NT2/D1 (cell line): ENCODE measurements at regions not wholly inside any gene's neighbourhood (a gene's known extent, or its start where the extent isn't known, plus 50 kb on each side); places are given as distances from the start of the nearest gene placed in this dataset.

Experiments used
- DNase-seq: peaks from one replicate; pipeline ENCODE4 v3.0.0-alpha.2; 2011; ENCODE audit warnings: low read depth, low spot score
- H3K27me3 ChIP-seq: 2 replicates; pipeline ENCODE4 v1.6.0; 2011; ENCODE audit warnings: mild to moderate bottlenecking; ENCODE audit not compliant: insufficient read length, insufficient read depth
- H3K36me3 ChIP-seq: 2 replicates; pipeline ENCODE4 v1.6.1; 2011; ENCODE audit warnings: mild to moderate bottlenecking, low read length, mixed read lengths; ENCODE audit not compliant: insufficient read depth, insufficient read length
- H3K4me1 ChIP-seq: 2 replicates; pipeline ENCODE4 v1.5.1; 2011; ENCODE audit not compliant: insufficient read depth, insufficient read length
- H3K4me3 ChIP-seq: 2 replicates; pipeline ENCODE4 v1.5.1; 2011; ENCODE audit warnings: low read depth; ENCODE audit not compliant: insufficient read length
- H3K9ac ChIP-seq: 2 replicates; pipeline ENCODE4 v1.6.0; 2011; ENCODE audit warnings: low read depth; ENCODE audit not compliant: insufficient read length
- H3K9me3 ChIP-seq: 2 replicates; pipeline ENCODE4 v1.5.1; 2011; ENCODE audit warnings: mild to moderate bottlenecking, low read length; ENCODE audit not compliant: insufficient read depth
- SUZ12 ChIP-seq: IDR thresholded peaks from 2 replicates; pipeline ENCODE4 v1.6.1; 2011; ENCODE audit not compliant: insufficient read length, insufficient read depth; ENCODE audit errors: extremely low read depth
- YY1 ChIP-seq: IDR thresholded peaks from 2 replicates; pipeline ENCODE4 v1.6.1; 2011; ENCODE audit not compliant: insufficient read length, insufficient read depth
- ZNF274 ChIP-seq: IDR thresholded peaks from 2 replicates; pipeline ENCODE4 v1.6.1; 2011; ENCODE audit warnings: mild to moderate bottlenecking, low read depth, low read length

DNA sequence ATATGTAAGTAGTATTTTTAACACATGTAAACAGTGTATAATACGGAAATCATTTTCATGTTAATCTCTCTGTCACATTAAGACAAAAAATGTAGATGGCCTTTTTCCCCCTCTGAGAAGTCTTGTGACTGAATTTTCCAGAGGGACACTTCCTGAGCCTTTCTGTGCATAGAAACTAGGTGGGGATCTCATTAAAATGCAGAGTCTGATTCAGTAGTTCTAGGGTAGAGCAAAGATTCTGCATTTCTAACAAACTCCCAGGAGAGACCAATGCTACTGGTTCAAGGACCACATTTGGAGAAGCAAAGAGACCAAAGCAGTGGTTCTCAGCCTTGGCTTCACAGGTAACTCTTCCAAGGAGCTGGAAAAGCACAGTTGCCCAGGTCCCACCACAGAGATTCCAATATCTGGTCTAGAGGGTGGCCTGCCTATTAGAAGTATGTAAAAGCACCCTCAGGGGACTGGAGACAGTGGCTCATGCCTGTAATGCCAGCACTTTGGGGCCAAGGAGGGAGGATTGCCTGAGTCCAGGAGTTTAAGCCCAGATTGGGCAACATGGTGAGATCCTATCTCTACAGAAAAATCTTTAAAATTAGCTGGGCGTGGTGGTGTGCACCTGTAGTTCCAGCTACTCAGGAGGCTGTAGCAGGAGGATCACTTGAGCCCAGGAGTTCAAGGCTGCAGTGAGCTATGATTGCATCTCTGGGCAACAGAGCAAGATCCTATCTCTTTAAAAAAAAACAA is 378.5 kb downstream of the KIF16B start:
- TF ChIP-seq SUZ12 (no peak), YY1 (no peak)
- H3K36me3 ChIP-seq = no peaks in the 10 kb centered on the region
- DNase-seq = no peak
- no peak overlapping the region for H3K9ac ChIP-seq
- H3K9me3 ChIP-seq = no peaks in the 10 kb centered on the region
- H3K4me1 ChIP-seq = no peaks in the 10 kb centered on the region
- H3K4me3 ChIP-seq = no peak overlapping the region
- H3K27me3 ChIP-seq = no peaks in the 10 kb centered on the region

DNA sequence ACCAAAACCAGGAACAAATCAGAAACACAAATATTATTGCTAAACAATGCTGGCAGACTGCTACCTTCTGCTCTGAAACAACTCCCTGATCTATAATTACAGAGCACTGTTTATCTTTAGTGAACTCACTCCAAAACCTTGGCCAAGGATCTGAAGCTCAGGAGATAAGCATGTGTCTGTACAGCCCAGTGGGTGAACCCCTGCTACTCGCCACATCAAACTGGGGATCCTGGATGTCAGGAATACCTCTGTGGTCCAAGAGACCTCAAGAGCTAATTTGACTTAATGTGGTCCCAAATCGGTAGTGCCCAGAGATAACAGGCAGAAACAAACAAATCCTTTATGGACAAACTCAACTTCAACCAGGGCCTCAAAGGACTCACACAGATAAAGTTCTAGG is 381.8 kb downstream of the KIF16B start:
- TF ChIP-seq SUZ12 = no peak
- TF ChIP-seq YY1 = no peak
- no peak for TF ChIP-seq ZNF274
- Histone ChIP-seq H3K9me3 (no peaks in the 10 kb centered on the region), H3K4me1 (no peaks in the 10 kb centered on the region), H3K4me3 (no peak overlapping the region), H3K9ac (no peak overlapping the region), H3K27me3 (no peaks in the 10 kb centered on the region), H3K36me3 (no peaks in the 10 kb centered on the region)
- no peak for DNase-seq

DNA sequence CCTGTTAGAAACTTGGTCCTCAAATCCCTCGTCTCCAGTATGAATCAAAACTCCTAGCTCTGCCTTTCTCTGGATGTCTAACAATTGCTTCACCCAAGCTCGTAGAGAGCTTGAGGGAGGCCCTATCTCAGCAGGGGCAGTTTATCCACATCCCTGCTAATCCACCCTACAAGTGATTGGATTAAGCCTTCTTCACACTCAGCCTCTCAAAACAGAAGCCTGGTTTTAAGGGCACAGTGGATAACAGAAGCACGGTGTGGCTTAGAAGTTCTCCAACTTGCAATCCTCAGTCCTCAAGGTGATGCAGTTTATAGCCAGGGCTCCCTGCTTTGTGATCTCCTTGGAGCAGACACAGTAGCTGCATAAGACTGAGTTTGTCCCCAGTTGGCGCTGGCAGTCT is 383.9 kb downstream of the KIF16B start:
- Histone ChIP-seq H3K9ac (no peak overlapping the region), H3K4me1 (no peaks in the 10 kb centered on the region), H3K9me3 (no peaks in the 10 kb centered on the region), H3K4me3 (no peak overlapping the region), H3K36me3 (no peaks in the 10 kb centered on the region), H3K27me3 (no peaks in the 10 kb centered on the region)
- no peak for TF ChIP-seq SUZ12
- no peak for TF ChIP-seq ZNF274
- no peak for TF ChIP-seq YY1
- no peak for DNase-seq

DNA sequence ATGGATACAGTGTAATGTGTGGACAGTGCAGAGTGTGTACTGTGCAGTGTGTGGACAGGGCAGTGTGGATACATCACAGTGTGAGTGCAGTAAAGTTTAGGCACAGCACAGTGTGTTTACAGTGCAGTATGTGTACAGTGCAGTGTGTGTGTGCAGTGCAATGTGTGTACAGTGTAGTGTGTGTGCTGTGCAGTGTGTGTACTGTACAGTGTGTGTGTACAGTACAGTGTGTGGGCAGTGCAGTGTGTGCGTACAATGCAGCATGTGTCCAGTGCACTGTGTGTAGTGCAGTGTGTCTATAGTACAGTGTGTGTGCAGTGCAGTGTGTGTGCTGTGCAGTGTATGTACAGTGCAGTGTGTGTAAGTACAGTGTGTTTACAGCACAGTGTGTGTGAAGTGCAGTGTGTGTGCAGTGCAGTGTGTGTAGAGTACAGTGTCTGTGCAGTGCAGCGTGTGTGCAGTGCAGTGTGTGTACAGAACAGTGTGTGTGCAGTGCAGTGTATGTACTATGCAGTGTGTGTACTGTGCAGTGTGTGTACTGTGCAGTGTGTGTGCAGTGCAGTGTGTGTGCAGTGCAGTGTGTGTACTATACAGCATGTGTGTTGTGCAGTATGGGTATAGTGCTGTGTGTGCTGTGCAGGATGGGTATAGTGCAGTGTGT is 385.2 kb downstream of the KIF16B start:
- no peak for DNase-seq
- Histone ChIP-seq H3K36me3 (no peaks in the 10 kb centered on the region), H3K4me1 (no peaks in the 10 kb centered on the region), H3K9ac (no peak overlapping the region), H3K27me3 (no peaks in the 10 kb centered on the region), H3K9me3 (no peaks in the 10 kb centered on the region), H3K4me3 (no peak overlapping the region)
- TF ChIP-seq ZNF274 = no peak
- TF ChIP-seq YY1 = no peak
- TF ChIP-seq SUZ12 = no peak

DNA sequence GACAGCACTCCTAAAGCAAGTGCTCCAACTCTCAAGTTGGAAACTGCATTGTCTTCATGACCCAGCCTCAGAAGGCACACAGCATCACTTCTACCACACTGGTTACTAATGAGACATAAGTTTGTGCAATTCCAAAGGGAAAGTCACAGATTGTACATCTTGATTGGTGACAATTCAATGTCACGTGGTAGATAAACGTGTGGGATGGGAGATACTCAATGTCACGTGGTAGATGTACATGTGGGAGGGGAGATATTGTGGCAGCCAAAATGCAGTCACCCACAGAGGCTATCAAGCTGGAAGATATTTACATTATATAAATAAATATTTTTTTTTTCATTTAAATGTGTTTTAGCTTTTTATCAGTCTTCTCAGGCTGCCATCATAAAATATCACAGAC is 393.3 kb downstream of the KIF16B start:
- no peak for TF ChIP-seq ZNF274
- TF ChIP-seq SUZ12 = no peak
- no peak for TF ChIP-seq YY1
- no peaks in the 10 kb centered on the region for H3K4me1 ChIP-seq
- no peaks in the 10 kb centered on the region for H3K36me3 ChIP-seq
- H3K9me3 ChIP-seq = no peaks in the 10 kb centered on the region
- no peaks in the 10 kb centered on the region for H3K27me3 ChIP-seq
- H3K4me3 ChIP-seq = no peak overlapping the region
- H3K9ac ChIP-seq = no peak overlapping the region
- no peak for DNase-seq

DNA sequence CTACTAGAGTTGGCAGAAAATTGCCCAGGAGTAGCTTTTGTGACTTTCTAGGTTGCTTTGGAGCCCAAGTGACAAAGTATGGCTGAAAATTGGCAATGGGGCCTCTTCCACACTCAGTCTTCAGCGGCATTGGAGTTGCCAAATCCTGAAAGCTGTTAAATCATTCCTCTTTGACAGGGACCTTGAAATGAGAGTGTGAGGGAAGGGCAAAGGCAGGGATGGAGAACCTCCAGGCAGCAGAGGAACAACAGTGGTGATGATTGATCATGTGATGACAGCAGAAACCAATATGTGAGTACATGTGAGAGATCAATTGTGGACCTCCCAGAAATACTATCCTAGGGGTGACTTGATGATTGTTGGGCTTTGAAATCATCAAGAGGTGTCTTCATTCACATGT is 393.9 kb downstream of the KIF16B start:
- H3K9me3 ChIP-seq = no peaks in the 10 kb centered on the region
- no peak for TF ChIP-seq SUZ12
- no peak for TF ChIP-seq YY1
- no peak for TF ChIP-seq ZNF274
- H3K36me3 ChIP-seq = no peaks in the 10 kb centered on the region
- no peaks in the 10 kb centered on the region for H3K4me1 ChIP-seq
- no peak overlapping the region for H3K4me3 ChIP-seq
- no peak for DNase-seq
- H3K27me3 ChIP-seq = no peaks in the 10 kb centered on the region
- H3K9ac ChIP-seq = no peak overlapping the region

DNA sequence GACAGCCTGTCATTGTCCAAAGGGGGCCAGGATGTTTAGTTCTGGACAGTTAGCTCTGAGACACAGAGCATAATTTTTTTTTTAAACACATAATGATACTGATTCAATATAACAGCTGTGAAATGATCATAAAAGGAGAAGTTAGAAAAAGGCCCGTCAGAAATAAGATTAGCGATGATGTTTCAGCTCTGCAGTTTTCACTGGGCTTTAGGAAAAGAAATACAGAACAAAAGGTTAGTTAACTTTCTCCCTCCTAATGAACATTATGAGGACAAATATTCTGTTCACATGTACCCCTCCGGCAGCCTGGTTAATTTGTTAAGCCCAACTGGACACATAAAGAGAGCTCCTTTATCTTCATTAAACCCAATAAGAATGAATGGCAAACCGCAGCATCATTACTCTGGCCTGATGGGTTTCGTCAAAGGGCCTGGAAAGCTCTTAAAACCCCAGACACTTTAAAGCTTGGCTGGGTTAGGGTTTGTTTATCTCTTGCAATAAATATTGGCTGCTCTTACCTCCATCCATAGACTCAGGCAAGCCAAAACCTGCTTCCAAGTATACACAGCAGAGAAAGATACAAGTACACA is 394.6 kb downstream of the KIF16B start:
- no peak for TF ChIP-seq SUZ12
- TF ChIP-seq YY1 = no peak
- no peak for TF ChIP-seq ZNF274
- H3K36me3 ChIP-seq = no peaks in the 10 kb centered on the region
- H3K9me3 ChIP-seq = no peaks in the 10 kb centered on the region
- no peak overlapping the region for H3K4me3 ChIP-seq
- no peak overlapping the region for H3K9ac ChIP-seq
- no peaks in the 10 kb centered on the region for H3K27me3 ChIP-seq
- no peaks in the 10 kb centered on the region for H3K4me1 ChIP-seq
- no peak for DNase-seq
